ELR (cell line): ENCODE measurements at regions not wholly inside any gene's neighbourhood (a gene's known extent, or its start where the extent isn't known, plus 50 kb on each side); places are given as distances from the start of the nearest gene placed in this dataset.

ENCODE experiments used
- DNase-seq: peaks from one replicate; pipeline ENCODE4 v3.0.0-alpha.2; 2015; ENCODE audit warnings: low read depth

GRCh38 chr9:12933957-12934356 is 159.1 kb downstream of the LURAP1L start:
- peak; percentile 72 for DNase-seq

- no peak for DNase-seq
Measured at GRCh38 chr9:12934545-12935272, 159.9 kb downstream of the LURAP1L start.

GRCh38 chr9:12935714-12936113 is 160.9 kb downstream of the LURAP1L start:
- DNase-seq = no peak

- DNase-seq = no peak
Measured at GRCh38 chr9:12954441-12954840, 179.6 kb downstream of the LURAP1L start.

- DNase-seq = no peak
Measured at GRCh38 chr9:12955510-12956163, 180.8 kb downstream of the LURAP1L start.

GRCh38 chr9:12956261-12956660 is 181.4 kb downstream of the LURAP1L start:
- no peak for DNase-seq

- DNase-seq = no peak
Measured at GRCh38 chr9:12956805-12957204, 182.0 kb downstream of the LURAP1L start.

GRCh38 chr9:12958279-12958678 is 183.5 kb downstream of the LURAP1L start:
- no peak for DNase-seq

- no peak for DNase-seq
Measured at GRCh38 chr9:12958708-12959107, 183.9 kb downstream of the LURAP1L start.

GRCh38 chr9:12961276-12961809 is 186.5 kb downstream of the LURAP1L start:
- DNase-seq = peak; percentile 6

- DNase-seq = no peak
Measured at GRCh38 chr9:12963537-12963936, 188.7 kb downstream of the LURAP1L start.

- no peak for DNase-seq
Measured at GRCh38 chr9:12964271-12964670, 189.5 kb downstream of the LURAP1L start.

- no peak for DNase-seq
Measured at GRCh38 chr9:12965303-12965702, 190.5 kb downstream of the LURAP1L start.

- DNase-seq = no peak
Measured at GRCh38 chr9:12968093-12968492, 193.3 kb downstream of the LURAP1L start.

- no peak for DNase-seq
Measured at GRCh38 chr9:12972608-12973589, 198.1 kb downstream of the LURAP1L start.

GRCh38 chr9:12973710-12974109 is 198.9 kb downstream of the LURAP1L start:
- DNase-seq = no peak

GRCh38 chr9:12974671-12975070 is 199.9 kb downstream of the LURAP1L start:
- DNase-seq = no peak

- no peak for DNase-seq
Measured at GRCh38 chr9:12975496-12975895, 200.7 kb downstream of the LURAP1L start.

- DNase-seq = no peak
Measured at GRCh38 chr9:12980085-12980851, 205.4 kb downstream of the LURAP1L start.

- DNase-seq = no peak
Measured at GRCh38 chr9:12988258-12988657, 213.4 kb downstream of the LURAP1L start.

GRCh38 chr9:12989669-12990068 is 214.8 kb downstream of the LURAP1L start:
- DNase-seq = no peak
